NT2/D1 (cell line): ENCODE measurements at regions not wholly inside any gene's neighbourhood (a gene's known extent, or its start where the extent isn't known, plus 50 kb on each side); places are given as distances from the start of the nearest gene placed in this dataset.

Experiments used
- DNase-seq: peaks from one replicate; pipeline ENCODE4 v3.0.0-alpha.2; 2011; ENCODE audit warnings: low read depth, low spot score
- H3K27me3 ChIP-seq: 2 replicates; pipeline ENCODE4 v1.6.0; 2011; ENCODE audit warnings: mild to moderate bottlenecking; ENCODE audit not compliant: insufficient read length, insufficient read depth
- H3K36me3 ChIP-seq: 2 replicates; pipeline ENCODE4 v1.6.1; 2011; ENCODE audit warnings: mild to moderate bottlenecking, low read length, mixed read lengths; ENCODE audit not compliant: insufficient read depth, insufficient read length
- H3K4me1 ChIP-seq: 2 replicates; pipeline ENCODE4 v1.5.1; 2011; ENCODE audit not compliant: insufficient read depth, insufficient read length
- H3K4me3 ChIP-seq: 2 replicates; pipeline ENCODE4 v1.5.1; 2011; ENCODE audit warnings: low read depth; ENCODE audit not compliant: insufficient read length
- H3K9ac ChIP-seq: 2 replicates; pipeline ENCODE4 v1.6.0; 2011; ENCODE audit warnings: low read depth; ENCODE audit not compliant: insufficient read length
- H3K9me3 ChIP-seq: 2 replicates; pipeline ENCODE4 v1.5.1; 2011; ENCODE audit warnings: mild to moderate bottlenecking, low read length; ENCODE audit not compliant: insufficient read depth
- SUZ12 ChIP-seq: IDR thresholded peaks from 2 replicates; pipeline ENCODE4 v1.6.1; 2011; ENCODE audit not compliant: insufficient read length, insufficient read depth; ENCODE audit errors: extremely low read depth
- YY1 ChIP-seq: IDR thresholded peaks from 2 replicates; pipeline ENCODE4 v1.6.1; 2011; ENCODE audit not compliant: insufficient read length, insufficient read depth
- ZNF274 ChIP-seq: IDR thresholded peaks from 2 replicates; pipeline ENCODE4 v1.6.1; 2011; ENCODE audit warnings: mild to moderate bottlenecking, low read depth, low read length

GRCh38 chr5:153357493-153358112, 132.9 kb upstream of the GRIA1 start:
- Histone ChIP-seq H3K4me1 (no peaks in the 10 kb centered on the region), H3K9me3 (no peaks in the 10 kb centered on the region), H3K27me3 (no peaks in the 10 kb centered on the region), H3K36me3 (no peaks in the 10 kb centered on the region), H3K4me3 (no peak overlapping the region), H3K9ac (no peak overlapping the region)
- TF ChIP-seq SUZ12, result no peak
- no peak for TF ChIP-seq YY1
- no peak for TF ChIP-seq ZNF274
- DNase-seq, result no peak

- DNase-seq, result no peak
- TF ChIP-seq ZNF274, result no peak
- no peaks in the 10 kb centered on the region for H3K9me3 ChIP-seq
- no peaks in the 10 kb centered on the region for H3K27me3 ChIP-seq
- no peaks in the 10 kb centered on the region for H3K4me1 ChIP-seq
- no peaks in the 10 kb centered on the region for H3K36me3 ChIP-seq
- no peak overlapping the region for H3K4me3 ChIP-seq
- no peak overlapping the region for H3K9ac ChIP-seq
These were observed 132.0 kb upstream of the GRIA1 start for GRCh38 chr5:153358315-153358976.

- TF ChIP-seq SUZ12, result no peak
- no peak for TF ChIP-seq ZNF274
- no peak for TF ChIP-seq YY1
- Histone ChIP-seq H3K4me1 (no peaks in the 10 kb centered on the region), H3K36me3 (no peaks in the 10 kb centered on the region), H3K9ac (no peak overlapping the region), H3K4me3 (no peak overlapping the region), H3K27me3 (no peaks in the 10 kb centered on the region), H3K9me3 (no peaks in the 10 kb centered on the region)
- no peak for DNase-seq
These were observed 129.6 kb upstream of the GRIA1 start for GRCh38 chr5:153360860-153361259.

DNA sequence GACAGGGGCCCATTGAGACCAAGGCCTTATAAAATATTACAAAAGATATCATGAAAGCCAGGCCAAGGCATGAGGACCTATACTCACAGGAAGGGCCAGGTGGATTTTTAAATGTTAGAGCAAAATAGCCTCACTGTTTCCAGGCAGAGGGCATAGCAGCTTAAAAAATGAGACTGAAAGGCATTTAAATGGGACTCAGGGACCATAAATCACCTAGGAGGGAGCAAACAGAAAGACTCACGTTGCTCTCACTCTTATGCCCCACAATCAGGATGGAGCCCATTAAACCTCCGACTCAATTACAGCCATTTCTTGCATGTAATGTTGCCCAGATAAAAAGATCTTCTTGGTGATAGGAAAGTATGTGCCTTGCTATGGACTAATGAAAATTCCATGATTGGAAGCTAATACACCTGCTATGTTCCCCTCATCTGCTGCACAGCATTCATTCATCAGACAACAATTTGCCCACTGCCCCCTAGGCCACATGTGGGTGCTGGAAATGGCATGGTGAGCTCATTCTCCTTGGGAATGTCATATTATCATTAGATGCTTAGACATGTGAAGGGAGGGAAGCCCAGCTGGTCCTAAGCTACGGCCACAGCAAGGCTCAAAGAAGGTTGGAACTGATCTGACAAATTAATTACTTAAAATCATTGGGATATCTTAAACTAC, 128.6 kb upstream of the GRIA1 start:
- no peak for DNase-seq
- Histone ChIP-seq H3K36me3 (no peaks in the 10 kb centered on the region), H3K9me3 (no peaks in the 10 kb centered on the region), H3K4me1 (no peaks in the 10 kb centered on the region), H3K9ac (no peak overlapping the region), H3K4me3 (no peak overlapping the region), H3K27me3 (no peaks in the 10 kb centered on the region)
- TF ChIP-seq YY1 (no peak), SUZ12 (no peak), ZNF274 (no peak)

- Histone ChIP-seq H3K4me3 (no peak overlapping the region), H3K9ac (no peak overlapping the region), H3K36me3 (no peaks in the 10 kb centered on the region), H3K27me3 (no peaks in the 10 kb centered on the region), H3K9me3 (no peaks in the 10 kb centered on the region), H3K4me1 (no peaks in the 10 kb centered on the region)
- TF ChIP-seq SUZ12, result no peak
- TF ChIP-seq ZNF274, result no peak
- TF ChIP-seq YY1, result no peak
- no peak for DNase-seq
These were observed 124.9 kb upstream of the GRIA1 start for GRCh38 chr5:153365547-153365946.

GRCh38 chr5:153367466-153367865, 123.0 kb upstream of the GRIA1 start:
- Histone ChIP-seq H3K9ac (no peak overlapping the region), H3K9me3 (no peaks in the 10 kb centered on the region), H3K4me3 (no peak overlapping the region), H3K36me3 (no peaks in the 10 kb centered on the region), H3K4me1 (no peaks in the 10 kb centered on the region), H3K27me3 (no peaks in the 10 kb centered on the region)
- no peak for DNase-seq
- TF ChIP-seq ZNF274, result no peak
- no peak for TF ChIP-seq YY1
- no peak for TF ChIP-seq SUZ12

DNA sequence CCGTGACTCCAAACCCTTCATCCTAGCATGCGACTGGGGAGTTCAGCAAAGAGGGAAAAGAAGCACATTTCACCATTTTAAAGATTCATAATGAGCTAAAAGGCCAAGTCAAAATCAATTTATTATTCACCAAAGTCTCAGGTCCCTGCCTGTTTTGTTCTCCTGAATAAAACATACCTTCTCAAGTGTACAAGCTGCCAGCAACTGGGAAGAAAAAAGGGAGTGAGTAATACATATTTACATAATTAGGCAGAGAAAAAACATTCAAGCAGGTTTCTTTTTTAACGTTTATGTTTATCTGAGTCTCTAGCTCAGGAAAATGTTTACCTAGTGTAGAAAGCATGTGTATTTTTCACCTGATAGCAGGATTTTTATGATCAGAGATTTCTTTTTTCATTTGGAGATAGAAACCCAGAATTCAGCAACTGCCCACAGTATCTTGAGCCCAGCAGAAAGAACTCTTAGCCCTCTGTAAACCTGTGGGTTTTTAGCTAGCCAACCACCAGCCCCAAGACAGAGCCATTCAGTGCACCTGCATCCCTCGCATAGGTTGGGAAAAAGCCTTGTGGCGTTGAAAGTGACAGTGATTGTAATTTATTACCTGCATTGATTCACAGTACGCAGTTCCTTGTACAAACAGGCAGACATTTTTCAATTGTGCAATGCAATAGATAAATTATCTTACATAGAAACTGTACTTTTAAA, 117.9 kb upstream of the GRIA1 start:
- no peak for DNase-seq
- Histone ChIP-seq H3K27me3 (no peaks in the 10 kb centered on the region), H3K36me3 (no peaks in the 10 kb centered on the region), H3K4me3 (no peak overlapping the region), H3K9me3 (no peaks in the 10 kb centered on the region), H3K9ac (no peak overlapping the region), H3K4me1 (no peaks in the 10 kb centered on the region)
- TF ChIP-seq ZNF274, result no peak
- TF ChIP-seq SUZ12, result no peak
- TF ChIP-seq YY1, result no peak
